Brain pericyte (primary cell): ENCODE measurements at regions not wholly inside any gene's neighbourhood (a gene's known extent, or its start where the extent isn't known, plus 50 kb on each side); places are given as distances from the start of the nearest gene placed in this dataset.
"Not testable (repeated sequence)": the region's sequence is repeated elsewhere in the genome, so short reads cannot be mapped to it uniquely, and the experiment has no call there.

Experiments used
- DNase-seq: peaks from one replicate; pipeline ENCODE4 v3.0.0-alpha.2; 2012; ENCODE audit warnings: low read depth, low spot score

DNA sequence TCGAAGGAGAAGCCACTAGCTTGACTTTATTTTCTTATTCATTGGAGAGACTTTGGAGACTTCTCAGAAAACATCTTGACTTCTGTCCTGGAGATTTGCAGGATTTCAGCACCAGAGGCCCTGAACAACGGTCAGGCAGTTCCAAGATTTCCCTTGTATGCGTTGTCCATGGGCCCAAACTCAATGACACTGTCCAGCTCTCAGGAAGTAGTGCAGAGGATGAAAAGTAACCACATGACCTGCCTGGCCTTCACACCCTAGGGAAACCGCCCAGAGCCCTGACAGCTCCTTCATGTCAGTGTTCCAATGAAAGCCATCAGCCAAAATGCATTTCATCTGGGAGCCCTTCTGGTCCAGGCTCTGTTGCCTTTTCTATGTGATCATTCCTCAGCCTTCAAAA, 214.1 kb downstream of the BLID start:
- DNase-seq, result no peak

DNA sequence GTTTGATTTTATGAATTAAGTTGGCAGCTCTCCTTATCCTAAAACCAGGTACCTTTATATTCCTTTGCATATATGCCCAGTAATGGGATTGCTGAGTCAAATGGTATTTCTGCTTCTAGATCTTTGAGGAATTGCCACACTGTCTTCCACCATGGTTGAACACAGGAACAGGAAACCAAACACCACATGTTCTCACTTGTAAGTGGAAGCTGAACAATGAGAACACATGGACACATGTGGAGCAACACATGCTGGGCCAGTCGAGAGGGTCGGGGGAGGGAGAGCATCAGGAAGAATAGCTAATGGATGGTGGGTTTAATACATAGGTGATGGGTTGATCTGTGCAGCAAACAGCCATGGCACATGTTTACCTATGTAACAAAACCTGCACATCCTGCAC, 214.6 kb downstream of the BLID start:
- DNase-seq, result not testable (repeated sequence)

DNA sequence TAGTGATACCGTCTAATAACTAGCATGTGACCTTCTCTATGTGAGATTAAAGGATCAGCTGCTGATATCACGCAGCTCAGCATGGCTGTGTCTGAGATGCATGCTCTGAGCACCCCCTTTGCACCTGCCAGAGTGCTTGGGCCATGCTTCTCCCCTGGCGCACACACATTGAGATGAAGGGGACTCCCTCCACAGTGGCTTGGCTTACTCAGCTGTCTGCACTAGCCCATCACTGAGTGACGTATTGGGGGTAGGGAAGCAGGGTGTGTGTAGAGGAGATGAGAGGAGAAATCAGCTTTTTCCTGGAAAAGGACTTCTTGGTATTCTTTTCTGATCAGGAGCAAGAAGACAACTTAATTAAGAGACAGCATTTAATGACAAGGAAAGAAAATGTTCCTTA, 216.5 kb downstream of the BLID start:
- DNase-seq, result no peak

DNA sequence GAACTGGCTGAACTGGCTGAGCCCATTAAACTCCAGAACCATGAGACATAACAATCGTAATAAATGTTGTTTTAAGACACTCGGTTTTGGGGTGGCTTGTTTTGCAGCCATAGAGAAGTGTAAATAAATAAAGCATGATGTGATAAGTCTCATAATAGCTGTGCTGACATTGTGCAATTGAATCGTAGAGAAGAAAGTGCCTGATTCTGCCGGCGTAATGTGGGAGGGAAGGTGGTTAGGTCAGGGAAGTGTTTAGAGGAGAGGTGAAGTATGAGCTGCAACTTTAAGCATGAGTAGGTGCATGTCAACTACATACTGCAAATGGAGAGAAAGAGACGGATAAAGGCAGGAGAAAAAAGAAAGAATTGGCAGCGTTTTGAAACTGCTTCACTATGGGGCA, 217.1 kb downstream of the BLID start:
- no peak for DNase-seq

- DNase-seq, result no peak
Observed at GRCh38 chr11:121895919-121896318, 220.1 kb downstream of the BLID start.

- no peak for DNase-seq
Observed at GRCh38 chr11:121894581-121894980, 221.4 kb downstream of the BLID start.

DNA sequence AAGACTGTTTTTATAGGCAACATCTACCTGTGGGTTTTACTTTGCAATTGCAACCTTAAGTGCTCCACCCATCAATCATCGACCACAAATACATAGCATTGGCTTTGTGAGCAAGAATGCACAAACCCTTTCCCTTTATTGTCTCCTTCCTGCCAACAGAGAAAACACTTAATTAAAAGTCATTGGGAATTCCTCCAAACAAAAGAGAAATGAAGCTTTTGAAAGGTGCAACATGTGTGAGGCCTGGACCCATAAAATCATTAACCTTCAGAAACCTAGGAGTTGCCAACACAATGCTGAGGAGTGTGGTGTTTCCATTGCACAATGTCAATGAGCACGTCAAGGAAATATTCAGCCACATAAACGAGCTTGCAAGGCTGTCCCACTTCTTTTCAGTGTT, 223.2 kb downstream of the BLID start:
- DNase-seq, result no peak

DNA sequence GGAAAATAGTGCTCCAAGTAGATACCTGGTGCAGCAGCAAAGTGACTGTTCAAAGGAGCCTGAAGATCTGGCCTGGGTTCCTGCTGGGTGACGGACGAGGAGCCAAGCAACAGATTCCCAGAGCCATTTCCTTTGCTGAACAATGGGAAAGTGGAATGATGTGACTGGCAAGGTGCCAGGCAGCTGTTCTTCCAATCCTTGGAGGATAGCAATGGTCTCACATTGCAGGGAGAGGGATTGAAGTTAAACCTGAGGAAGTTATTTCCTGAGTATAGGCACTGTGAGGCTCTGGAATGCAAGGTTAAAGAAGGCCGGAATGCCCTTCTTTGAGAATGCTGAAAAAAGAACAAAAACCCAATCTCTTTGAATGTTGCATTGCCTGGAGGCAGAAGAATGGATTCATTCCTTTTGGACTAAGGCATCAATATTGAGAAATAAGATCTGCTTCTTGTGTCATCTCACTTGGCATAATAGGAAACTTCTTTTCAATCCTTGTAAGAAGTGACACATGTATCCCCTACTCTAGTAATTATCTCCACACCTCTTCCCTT, 223.8 kb downstream of the BLID start:
- peak; percentile 80 for DNase-seq

GRCh38 chr11:121890946-121891515, 225.0 kb downstream of the BLID start:
- DNase-seq, result no peak

DNA sequence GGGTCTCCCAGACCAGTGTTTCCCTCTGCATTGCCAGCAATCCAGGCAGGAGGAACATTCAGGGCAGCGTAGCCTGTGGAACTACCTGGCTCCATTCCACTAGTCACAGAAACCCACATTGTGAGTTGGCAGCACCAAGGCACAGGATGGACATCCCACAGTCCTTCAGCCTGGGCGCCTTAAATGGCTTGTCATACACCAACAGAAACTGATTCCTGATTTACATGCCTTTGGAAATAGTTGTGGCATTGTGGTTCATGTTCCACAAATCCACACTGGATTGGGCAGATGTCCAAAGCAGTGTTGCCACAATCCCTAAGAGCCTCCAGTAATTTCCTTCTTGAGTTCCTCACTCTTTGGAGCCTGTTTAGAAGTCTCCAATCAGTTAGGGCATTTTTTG, 225.6 kb downstream of the BLID start:
- no peak for DNase-seq

GRCh38 chr11:121889931-121890330, 226.1 kb downstream of the BLID start:
- DNase-seq, result no peak

GRCh38 chr11:121889186-121889585, 226.8 kb downstream of the BLID start:
- no peak for DNase-seq

GRCh38 chr11:121887976-121888557, 227.9 kb downstream of the BLID start:
- DNase-seq, result no peak

GRCh38 chr11:121887569-121887968, 228.4 kb downstream of the BLID start:
- DNase-seq, result no peak

GRCh38 chr11:121886996-121887395, 229.0 kb downstream of the BLID start:
- no peak for DNase-seq

DNA sequence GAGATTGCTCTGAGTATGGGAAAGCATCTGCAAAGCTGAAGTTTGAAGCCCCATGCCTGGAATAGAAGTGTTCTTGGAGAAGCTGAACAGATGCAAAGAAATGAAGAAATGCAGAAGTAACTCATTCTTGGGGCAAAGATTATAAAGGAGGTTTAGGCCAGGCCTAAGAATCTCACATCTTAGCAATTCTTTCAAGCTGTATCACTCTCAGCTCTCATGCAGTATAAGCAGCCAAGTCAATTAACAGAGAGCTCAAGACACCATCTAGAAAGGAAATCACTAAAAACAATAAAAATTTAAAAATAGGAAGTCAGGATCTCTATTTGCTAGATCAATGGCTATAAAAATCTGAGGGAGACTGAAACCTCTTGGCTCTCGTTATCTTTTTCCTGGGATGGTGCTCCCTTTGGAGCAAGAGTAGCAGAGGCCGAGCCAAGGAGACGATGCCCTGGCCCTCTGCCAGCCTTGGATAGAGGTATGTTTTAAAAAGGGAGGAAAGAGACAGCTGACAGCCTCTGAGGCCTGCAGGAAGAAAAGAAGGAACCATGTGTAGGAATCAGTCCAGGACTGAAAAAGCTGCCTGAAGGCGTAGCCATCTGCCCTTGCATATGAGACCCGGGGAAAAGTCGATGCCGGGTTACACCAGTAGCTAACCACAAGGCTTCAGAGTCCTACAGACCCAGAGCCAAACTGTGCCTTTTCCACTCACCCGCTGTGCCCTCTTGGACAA, 229.8 kb downstream of the BLID start:
- no peak for DNase-seq

DNA sequence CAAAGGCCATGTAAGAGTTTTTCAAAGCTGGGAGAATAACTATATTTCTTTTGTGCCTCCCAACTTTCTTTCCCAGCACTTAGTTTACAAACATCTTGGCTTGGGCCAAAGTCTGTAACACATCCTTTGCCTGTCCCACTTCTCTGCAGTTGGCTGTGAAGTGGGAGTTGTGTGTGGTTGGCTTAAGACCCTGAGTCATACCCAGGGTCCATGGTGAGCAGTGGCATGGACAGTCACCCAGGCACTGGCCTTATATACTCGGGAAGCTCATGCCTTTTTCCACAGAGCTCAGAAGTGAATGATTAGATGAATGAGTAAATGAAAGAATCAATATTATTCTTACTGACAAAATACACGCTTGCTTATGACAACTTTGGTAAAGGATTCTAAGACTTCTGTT, 231.4 kb downstream of the BLID start:
- DNase-seq, result no peak

DNA sequence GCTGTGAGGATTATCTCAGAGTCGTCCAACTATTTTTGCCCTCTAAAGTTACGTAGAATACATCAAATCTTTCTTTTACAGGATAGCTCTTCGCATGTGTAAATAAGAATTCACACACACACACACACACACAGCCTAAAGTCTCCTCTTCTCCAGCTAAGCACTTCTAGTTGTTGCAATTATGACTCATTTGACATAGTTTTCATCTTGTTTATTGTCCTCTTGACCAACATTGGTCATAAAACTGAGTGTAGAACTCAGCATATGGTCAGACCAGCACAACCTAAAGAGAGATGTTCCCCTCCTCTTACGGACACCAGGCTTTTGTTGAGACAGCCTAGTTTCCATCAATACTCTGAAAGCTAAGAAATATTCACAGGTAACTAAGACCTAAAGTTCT, 234.2 kb downstream of the BLID start:
- DNase-seq, result no peak

GRCh38 chr11:121877152-121877551, 238.9 kb downstream of the BLID start:
- DNase-seq, result no peak

GRCh38 chr11:121873766-121874165, 242.2 kb downstream of the BLID start:
- DNase-seq, result no peak

DNA sequence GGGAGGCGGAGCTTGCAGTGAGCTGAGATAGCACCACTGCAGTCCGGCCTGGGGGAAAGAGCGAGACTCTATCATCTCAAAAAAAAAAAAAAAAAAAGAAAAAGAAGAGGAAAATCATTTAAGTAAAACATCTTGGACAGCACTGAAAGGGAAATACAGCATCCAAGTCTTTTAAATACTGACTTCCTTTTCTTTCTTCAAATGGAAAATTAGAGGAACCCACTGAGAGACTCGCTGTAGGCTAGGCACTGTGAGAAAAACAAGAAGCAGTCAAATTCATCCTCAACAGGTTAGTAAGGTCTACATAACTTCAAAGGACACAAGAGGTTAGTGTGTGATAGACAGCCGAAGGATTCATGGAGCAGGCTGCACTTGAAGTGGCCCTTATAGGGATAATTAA, 243.7 kb downstream of the BLID start:
- no peak for DNase-seq

DNA sequence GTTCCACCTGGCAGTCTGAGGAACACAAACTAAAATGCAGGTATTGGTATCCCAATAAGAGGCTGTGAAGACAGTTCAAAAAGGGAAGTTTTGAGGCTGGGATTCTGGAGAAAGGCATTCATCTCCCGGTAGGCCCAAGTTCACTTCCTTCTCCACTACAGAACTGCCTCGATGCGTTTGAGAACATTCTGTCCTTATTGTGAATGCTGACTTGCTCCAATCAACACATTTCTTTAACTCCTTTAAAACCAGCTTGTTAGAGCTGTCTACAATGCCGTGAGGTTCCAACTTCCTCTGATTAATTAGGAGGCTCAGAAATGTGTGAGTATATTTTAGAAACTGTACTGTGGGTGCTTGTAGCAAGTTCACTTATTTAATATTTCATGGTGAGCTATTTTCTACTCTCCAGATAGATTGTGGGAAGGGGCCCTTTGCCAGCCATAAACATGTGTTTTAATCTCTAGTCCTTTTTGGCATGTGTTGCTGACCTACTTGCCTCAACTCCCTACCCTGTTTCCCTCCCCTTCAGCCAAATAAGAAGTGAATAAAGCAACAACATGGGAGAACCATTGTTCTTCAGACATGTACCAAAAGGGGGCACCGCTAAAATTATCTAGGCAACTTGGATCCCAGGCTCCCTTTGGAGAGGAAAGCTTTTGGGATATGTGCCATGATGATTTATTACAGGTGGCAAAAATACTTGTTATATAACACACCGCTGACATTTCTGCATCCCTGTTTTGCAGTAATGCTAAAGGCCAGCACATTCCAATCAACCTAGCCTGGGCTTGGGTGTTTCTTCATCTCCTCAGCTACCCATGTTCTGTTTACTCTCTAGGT, 245.6 kb downstream of the BLID start:
- DNase-seq, result no peak
